ENCODE measurements at regions not wholly inside any gene's neighbourhood (a gene's known extent, or its start where the extent isn't known, plus 50 kb on each side); places are given as distances from the start of the nearest gene placed in this dataset.

DNA sequence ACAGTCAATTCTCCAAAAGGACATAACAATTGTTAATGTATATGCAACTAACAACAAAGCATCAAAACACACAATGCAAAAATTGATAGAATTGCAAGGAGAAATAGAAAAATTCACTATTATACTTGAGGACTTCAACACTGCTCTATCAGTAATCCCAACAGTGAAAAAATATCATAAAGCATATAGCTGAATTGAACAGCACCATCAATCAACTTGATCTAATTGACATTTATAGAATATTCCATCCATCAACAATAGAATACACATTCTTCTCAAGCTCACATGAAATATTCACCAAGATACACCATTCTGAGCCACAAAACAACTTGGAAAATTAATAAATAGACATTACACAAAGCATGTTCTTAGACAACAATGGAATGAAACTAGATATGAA, 60.1 kb upstream of the ASXL3 start:
- no peak for DNase-seq

DNA sequence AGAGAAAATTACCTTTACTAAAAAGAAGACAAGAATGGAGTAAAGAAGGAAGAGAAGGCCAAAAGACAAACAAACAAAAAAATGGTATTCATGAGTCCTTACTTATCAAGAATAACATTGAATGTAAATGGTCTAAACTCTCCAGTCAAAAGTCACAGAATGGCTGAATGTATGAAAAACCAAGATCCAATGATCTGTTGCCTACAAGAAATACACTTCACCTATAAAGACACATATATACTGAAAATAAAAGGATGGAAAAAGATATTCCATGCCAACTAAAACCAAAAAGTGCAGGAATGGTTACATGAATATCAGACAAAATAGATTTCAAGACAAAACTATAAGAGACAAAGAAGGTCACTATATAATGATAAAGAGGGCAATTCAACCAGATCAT, 65.0 kb upstream of the ASXL3 start:
- no peak for DNase-seq

DNA sequence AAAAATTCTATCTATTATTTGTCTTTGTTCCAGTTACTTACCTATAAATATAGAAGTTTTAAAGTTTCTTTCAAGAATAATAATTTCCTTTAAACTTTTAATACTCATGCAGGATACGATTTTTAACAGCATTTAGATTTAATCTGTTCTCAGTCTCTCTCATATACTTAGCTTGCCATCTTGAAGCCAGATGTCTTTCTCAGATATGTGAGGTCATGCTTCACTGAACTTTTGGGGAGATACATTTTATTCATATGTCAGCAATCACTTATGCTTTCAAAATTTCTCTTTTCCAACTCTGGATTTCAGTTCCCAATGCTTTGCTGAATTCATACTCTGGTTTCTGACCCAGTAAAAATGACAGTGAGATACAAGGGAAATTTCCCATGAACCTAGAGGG, 66.5 kb upstream of the CCDC178 start:
- no peak for DNase-seq

DNA sequence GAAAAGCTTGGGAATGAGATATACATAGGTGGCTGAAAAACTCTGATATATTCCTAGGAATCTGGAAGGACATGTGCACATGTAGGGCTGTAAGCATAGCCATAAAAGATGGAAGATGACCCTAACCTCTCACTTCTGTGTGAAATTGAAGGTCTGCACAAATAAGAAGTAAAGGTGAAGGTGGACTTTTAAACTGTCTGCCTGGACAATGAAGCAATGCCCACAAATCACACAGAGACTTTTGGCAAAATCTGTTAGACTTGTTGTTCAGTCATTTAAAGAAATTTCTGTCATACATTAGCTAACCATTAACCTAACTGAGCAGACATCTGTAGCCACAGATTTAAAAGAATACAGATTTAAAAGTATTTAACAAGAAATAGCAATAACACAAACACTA, 65.3 kb upstream of the CCDC178 start:
- no peak for DNase-seq

DNA sequence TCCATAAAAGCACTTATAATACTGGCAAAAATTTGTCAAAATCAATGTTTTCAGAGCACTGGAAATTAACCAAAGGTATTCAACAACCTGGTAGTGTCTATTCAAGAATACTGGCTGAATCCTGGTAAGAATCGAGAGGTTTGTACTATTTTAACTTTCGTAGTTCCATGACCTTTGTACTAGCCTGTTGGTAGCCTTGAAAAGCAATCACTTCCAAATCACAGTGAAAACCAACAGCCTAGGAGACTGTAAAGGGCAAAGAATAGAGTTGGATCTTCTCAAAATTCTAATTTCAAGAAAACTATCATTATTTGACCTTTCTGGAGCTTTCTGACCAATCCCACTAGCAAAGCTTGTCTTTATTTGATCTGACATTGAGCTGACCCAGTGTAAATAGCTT, 64.8 kb upstream of the CCDC178 start:
- DNase-seq, result no peak

DNA sequence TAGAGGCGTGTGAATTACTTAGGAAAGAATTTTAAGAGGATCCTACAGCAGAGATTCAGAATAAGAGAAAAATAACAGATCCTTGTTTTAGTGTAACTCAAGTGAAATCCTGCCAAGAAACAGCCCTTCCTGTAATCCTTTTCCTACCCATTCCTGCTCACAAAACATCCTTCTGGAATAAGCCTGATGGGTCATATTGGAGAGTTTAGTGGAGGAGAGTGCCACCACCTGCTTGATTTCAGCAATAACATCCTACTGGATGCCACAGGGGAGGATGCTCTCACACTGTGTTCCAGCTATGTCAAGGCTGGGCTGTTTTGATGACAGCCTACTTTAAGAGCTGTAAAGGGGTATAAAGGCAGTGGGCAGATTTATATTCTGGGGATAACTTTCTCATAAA, 54.8 kb upstream of the CCDC178 start:
- peak; percentile 61 for DNase-seq
